SK-N-SH treated with all-trans-retinoic acid at 6 μM for 48 hours (cell line): ENCODE measurements at regions not wholly inside any gene's neighbourhood (a gene's known extent, or its start where the extent isn't known, plus 50 kb on each side); places are given as distances from the start of the nearest gene placed in this dataset.

ENCODE experiments used
- ATAC-seq: fragments of 200-7000 bp; cut with Tn5 transposase; 3 replicates; pipeline ENCODE4 v1.9.1; 2020; ENCODE audit warnings: mild to moderate bottlenecking, moderate library complexity
- ARNTL ChIP-seq: fragments of 450-650 bp; formaldehyde crosslinking; IDR thresholded peaks from 2 replicates; pipeline ENCODE4 v1.5.0; 2020; ENCODE audit warnings: low read depth, mild to moderate bottlenecking, moderate library complexity, borderline replicate concordance
- BACH2 ChIP-seq: fragments of 250-450 bp; sonication (Bioruptor Pico); IDR thresholded peaks from 2 replicates; pipeline ENCODE4 v1.9.0; 2021; ENCODE audit warnings: mild to moderate bottlenecking, borderline replicate concordance
- ESRRG ChIP-seq: fragments of 250-450 bp; sonication (Bioruptor Pico); IDR thresholded peaks from 2 replicates; pipeline ENCODE4 v1.6.1; 2021; ENCODE audit warnings: mild to moderate bottlenecking
- GLIS3 ChIP-seq: fragments of 250-450 bp; sonication (Bioruptor Pico); IDR thresholded peaks from 2 replicates; pipeline ENCODE4 v1.5.0; 2020; ENCODE audit warnings: mild to moderate bottlenecking, moderate library complexity
- ISL1 ChIP-seq: fragments of 250-450 bp; sonication (Bioruptor Pico); IDR thresholded peaks from 2 replicates; pipeline ENCODE4 v2.1.2; 2022; ENCODE audit warnings: mild to moderate bottlenecking, moderate library complexity
- OSR1 ChIP-seq: fragments of 250-450 bp; sonication (Bioruptor Pico); IDR thresholded peaks from 2 replicates; pipeline ENCODE4 v1.8.0; 2022; ENCODE audit warnings: moderate library complexity, mild to moderate bottlenecking, inconsistent platforms
- PPARA ChIP-seq: fragments of 250-450 bp; sonication (Bioruptor Pico); IDR thresholded peaks from 2 replicates; pipeline ENCODE4 v1.5.0; 2020; ENCODE audit warnings: mild to moderate bottlenecking, borderline replicate concordance
- RARB ChIP-seq: fragments of 250-450 bp; sonication (Bioruptor Pico); IDR thresholded peaks from 2 replicates; pipeline ENCODE4 v1.8.0; 2021; ENCODE audit warnings: mild to moderate bottlenecking, moderate library complexity
- SNAI2 ChIP-seq: fragments of 250-450 bp; sonication (Bioruptor Pico); IDR thresholded peaks from 2 replicates; pipeline ENCODE4 v1.5.0; 2020; ENCODE audit warnings: mild to moderate bottlenecking, moderate library complexity
- TCF4 ChIP-seq: fragments of 250-450 bp; sonication (Bioruptor Pico); IDR thresholded peaks from 2 replicates; pipeline ENCODE4 v1.8.0; 2021; ENCODE audit warnings: mild to moderate bottlenecking, moderate library complexity, borderline replicate concordance
- TOX ChIP-seq: fragments of 250-450 bp; sonication (Bioruptor Pico); IDR thresholded peaks from 2 replicates; pipeline ENCODE4 v1.8.0; 2021; ENCODE audit warnings: mild to moderate bottlenecking, moderate library complexity, borderline replicate concordance
- ZC3H10 ChIP-seq: fragments of 250-450 bp; sonication (Bioruptor Pico); IDR thresholded peaks from 2 replicates; pipeline ENCODE4 v1.5.1; 2021; ENCODE audit warnings: mild to moderate bottlenecking, moderate library complexity
- ZFP3 ChIP-seq: fragments of 250-450 bp; sonication (Bioruptor Pico); IDR thresholded peaks from 2 replicates; pipeline ENCODE4 v1.5.0; 2020; ENCODE audit warnings: mild to moderate bottlenecking, moderate library complexity
- ZNF565 ChIP-seq: fragments of 450-650 bp; formaldehyde crosslinking; conservative IDR thresholded peaks from 2 replicates; pipeline ENCODE4 v1.5.0; 2020; ENCODE audit warnings: low read depth, mild to moderate bottlenecking, moderate library complexity
- ZNF70 ChIP-seq: fragments of 450-650 bp; formaldehyde crosslinking; IDR thresholded peaks from 2 replicates; pipeline ENCODE4 v1.5.0; 2020; ENCODE audit warnings: mild to moderate bottlenecking, moderate library complexity
- ZNF8 ChIP-seq: fragments of 450-650 bp; formaldehyde crosslinking; IDR thresholded peaks from 2 replicates; pipeline ENCODE4 v1.5.0; 2020; ENCODE audit warnings: mild to moderate bottlenecking, moderate library complexity
- TF ChIP-seq, protein P1 (sequence below): fragments of 250-450 bp; sonication (Bioruptor Pico); IDR thresholded peaks from 2 replicates; pipeline ENCODE4 v1.8.0; 2021; ENCODE audit warnings: low read depth, mild to moderate bottlenecking, moderate library complexity, borderline replicate concordance
- TF ChIP-seq, protein P2 (sequence below): fragments of 250-450 bp; sonication (Bioruptor Pico); IDR thresholded peaks from 2 replicates; pipeline ENCODE4 v1.8.0; 2020; ENCODE audit warnings: mild to moderate bottlenecking, moderate library complexity, borderline replicate concordance
- TF ChIP-seq, protein P3 (sequence below): fragments of 250-450 bp; sonication (Bioruptor Pico); IDR thresholded peaks from 2 replicates; pipeline ENCODE4 v1.5.0; 2020; ENCODE audit warnings: mild to moderate bottlenecking, moderate library complexity
- TF ChIP-seq, protein P4 (sequence below): fragments of 250-450 bp; sonication (Bioruptor Pico); IDR thresholded peaks from 2 replicates; pipeline ENCODE4 v1.5.1; 2020; ENCODE audit warnings: low read depth, mild to moderate bottlenecking, moderate library complexity

DNA sequence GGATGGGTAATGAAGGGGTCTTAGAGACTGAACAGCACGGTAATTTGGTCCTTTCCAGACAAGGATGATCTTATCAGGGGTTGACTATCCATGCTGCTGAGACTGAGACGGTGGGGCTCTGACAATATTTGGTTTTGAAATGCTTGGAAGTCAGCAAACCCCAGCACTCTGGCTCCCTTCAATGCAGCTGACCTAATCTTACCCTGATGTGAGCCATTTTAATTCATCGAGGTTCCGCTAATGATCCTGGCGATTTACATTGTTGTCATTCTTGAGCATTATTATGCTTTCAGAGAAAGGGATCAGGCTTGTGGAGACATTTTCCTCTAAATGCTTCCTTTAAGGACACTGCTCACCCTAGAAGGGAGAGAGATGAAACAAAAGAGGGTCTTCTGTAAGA lies 114.6 kb upstream of the BMPER start (continued):
- TF ChIP-seq, protein P1, sequence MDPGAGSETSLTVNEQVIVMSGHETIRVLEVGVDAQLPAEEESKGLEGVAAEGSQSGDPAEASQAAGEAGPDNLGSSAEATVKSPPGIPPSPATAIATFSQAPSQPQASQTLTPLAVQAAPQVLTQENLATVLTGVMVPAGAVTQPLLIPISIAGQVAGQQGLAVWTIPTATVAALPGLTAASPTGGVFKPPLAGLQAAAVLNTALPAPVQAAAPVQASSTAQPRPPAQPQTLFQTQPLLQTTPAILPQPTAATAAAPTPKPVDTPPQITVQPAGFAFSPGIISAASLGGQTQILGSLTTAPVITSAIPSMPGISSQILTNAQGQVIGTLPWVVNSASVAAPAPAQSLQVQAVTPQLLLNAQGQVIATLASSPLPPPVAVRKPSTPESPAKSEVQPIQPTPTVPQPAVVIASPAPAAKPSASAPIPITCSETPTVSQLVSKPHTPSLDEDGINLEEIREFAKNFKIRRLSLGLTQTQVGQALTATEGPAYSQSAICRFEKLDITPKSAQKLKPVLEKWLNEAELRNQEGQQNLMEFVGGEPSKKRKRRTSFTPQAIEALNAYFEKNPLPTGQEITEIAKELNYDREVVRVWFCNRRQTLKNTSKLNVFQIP (CRISPR knock-in tag), result no peak
- TF ChIP-seq RARB, result no peak

DNA sequence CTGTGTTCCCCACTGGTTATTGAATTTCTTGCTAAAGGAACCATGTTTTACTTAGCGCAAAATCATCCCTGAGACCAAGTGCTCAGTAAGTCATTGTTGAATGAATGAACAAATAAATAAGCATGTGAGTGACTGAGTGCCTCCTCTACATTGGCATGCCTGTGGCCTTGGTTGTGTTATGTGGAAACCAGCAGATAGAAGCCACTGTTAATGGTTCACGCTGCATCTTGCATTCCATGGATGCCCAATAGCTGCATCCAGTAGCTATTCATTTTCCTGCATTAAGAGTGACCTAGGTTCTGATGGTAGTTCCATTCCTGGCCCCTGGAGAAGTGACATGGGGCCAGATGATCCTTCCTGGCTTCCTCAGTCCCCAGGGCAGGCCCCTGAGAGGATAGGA lies 113.3 kb upstream of the BMPER start:
- no peak for TF ChIP-seq BACH2 (CRISPR knock-in tag)
- no peak for TF ChIP-seq TOX
- no peak for TF ChIP-seq OSR1 (CRISPR knock-in tag)
- TF ChIP-seq ZC3H10 (CRISPR knock-in tag), result no peak
- no peak for TF ChIP-seq ZNF565 (CRISPR knock-in tag)
- no peak for TF ChIP-seq SNAI2 (CRISPR knock-in tag)
- TF ChIP-seq, protein P2, sequence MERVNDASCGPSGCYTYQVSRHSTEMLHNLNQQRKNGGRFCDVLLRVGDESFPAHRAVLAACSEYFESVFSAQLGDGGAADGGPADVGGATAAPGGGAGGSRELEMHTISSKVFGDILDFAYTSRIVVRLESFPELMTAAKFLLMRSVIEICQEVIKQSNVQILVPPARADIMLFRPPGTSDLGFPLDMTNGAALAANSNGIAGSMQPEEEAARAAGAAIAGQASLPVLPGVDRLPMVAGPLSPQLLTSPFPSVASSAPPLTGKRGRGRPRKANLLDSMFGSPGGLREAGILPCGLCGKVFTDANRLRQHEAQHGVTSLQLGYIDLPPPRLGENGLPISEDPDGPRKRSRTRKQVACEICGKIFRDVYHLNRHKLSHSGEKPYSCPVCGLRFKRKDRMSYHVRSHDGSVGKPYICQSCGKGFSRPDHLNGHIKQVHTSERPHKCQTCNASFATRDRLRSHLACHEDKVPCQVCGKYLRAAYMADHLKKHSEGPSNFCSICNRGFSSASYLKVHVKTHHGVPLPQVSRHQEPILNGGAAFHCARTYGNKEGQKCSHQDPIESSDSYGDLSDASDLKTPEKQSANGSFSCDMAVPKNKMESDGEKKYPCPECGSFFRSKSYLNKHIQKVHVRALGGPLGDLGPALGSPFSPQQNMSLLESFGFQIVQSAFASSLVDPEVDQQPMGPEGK (CRISPR knock-in tag), result no peak
- TF ChIP-seq, protein P3, sequence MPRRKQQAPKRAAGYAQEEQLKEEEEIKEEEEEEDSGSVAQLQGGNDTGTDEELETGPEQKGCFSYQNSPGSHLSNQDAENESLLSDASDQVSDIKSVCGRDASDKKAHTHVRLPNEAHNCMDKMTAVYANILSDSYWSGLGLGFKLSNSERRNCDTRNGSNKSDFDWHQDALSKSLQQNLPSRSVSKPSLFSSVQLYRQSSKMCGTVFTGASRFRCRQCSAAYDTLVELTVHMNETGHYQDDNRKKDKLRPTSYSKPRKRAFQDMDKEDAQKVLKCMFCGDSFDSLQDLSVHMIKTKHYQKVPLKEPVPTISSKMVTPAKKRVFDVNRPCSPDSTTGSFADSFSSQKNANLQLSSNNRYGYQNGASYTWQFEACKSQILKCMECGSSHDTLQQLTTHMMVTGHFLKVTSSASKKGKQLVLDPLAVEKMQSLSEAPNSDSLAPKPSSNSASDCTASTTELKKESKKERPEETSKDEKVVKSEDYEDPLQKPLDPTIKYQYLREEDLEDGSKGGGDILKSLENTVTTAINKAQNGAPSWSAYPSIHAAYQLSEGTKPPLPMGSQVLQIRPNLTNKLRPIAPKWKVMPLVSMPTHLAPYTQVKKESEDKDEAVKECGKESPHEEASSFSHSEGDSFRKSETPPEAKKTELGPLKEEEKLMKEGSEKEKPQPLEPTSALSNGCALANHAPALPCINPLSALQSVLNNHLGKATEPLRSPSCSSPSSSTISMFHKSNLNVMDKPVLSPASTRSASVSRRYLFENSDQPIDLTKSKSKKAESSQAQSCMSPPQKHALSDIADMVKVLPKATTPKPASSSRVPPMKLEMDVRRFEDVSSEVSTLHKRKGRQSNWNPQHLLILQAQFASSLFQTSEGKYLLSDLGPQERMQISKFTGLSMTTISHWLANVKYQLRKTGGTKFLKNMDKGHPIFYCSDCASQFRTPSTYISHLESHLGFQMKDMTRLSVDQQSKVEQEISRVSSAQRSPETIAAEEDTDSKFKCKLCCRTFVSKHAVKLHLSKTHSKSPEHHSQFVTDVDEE (CRISPR knock-in tag), result no peak
- TF ChIP-seq PPARA (CRISPR knock-in tag), result no peak
- no peak for TF ChIP-seq ZNF8 (CRISPR knock-in tag)
- TF ChIP-seq, protein P4, sequence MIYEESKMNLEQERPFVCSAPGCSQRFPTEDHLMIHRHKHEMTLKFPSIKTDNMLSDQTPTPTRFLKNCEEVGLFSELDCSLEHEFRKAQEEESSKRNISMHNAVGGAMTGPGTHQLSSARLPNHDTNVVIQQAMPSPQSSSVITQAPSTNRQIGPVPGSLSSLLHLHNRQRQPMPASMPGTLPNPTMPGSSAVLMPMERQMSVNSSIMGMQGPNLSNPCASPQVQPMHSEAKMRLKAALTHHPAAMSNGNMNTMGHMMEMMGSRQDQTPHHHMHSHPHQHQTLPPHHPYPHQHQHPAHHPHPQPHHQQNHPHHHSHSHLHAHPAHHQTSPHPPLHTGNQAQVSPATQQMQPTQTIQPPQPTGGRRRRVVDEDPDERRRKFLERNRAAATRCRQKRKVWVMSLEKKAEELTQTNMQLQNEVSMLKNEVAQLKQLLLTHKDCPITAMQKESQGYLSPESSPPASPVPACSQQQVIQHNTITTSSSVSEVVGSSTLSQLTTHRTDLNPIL (CRISPR knock-in tag), result no peak
- no peak for TF ChIP-seq GLIS3 (CRISPR knock-in tag)
- TF ChIP-seq ZFP3 (CRISPR knock-in tag), result no peak
- no peak for TF ChIP-seq ZNF70 (CRISPR knock-in tag)
- no peak for TF ChIP-seq ARNTL (CRISPR knock-in tag)
- TF ChIP-seq, all 23 proteins: peak for 0
- ATAC-seq, result no peak

DNA sequence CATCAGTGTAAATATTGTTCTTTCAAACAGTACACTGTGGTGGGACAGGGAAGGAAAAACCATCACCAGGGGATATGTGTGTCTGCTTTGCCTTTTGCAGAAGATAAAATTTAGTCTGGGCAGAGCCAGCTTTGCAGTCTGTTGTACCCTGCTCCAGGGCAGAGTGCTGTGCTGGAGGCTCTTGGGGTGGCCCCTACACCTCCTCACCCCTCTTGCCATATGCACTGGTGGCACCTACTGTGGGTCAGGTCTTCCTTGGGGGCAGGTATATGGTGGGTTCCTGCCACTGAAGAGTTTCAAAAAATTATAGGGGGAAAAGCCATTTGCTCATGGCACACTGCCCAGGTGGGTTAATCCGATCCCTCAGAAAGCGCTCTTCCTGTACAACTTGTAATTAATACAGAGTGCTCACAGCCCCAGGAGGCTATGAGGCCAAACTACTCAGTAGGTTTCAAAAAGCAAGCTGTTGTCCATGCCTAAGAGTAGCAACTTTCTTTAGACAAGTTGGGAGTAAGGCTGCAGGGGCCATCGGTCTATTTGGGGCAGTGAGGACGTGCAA lies 112.7 kb upstream of the BMPER start:
- no peak; the same call in 1 of the 3 replicates for ATAC-seq
- no peak for TF ChIP-seq ISL1
- TF ChIP-seq, protein P2 (CRISPR knock-in tag), result no peak
- TF ChIP-seq ZFP3 (CRISPR knock-in tag), result no peak
- no peak for TF ChIP-seq ESRRG (CRISPR knock-in tag)
- no peak for TF ChIP-seq GLIS3 (CRISPR knock-in tag)
- no peak for TF ChIP-seq ZC3H10 (CRISPR knock-in tag)
- TF ChIP-seq RARB, result no peak

DNA sequence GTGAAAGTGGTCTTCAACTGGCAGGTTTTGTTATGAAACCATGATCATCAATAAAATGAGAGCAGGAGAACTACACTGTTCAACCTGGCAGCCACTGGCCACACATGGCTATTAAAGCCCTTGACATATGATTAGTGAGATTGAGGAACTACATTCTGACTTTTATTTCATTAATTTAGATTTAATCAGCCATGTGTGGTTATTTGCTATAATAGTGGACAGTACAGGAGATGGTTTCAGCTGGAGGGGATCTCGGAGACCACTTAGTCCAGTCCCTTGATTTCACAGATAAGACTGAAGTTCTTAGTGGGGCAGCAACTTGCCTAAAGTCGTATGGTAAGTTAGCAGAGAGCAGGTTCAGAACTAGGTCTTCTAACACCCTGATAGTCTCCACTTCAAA lies 111.7 kb upstream of the BMPER start:
- no peak; the same call in 2 of the 3 replicates for ATAC-seq
- TF ChIP-seq, protein P2 (CRISPR knock-in tag), result no peak
- TF ChIP-seq OSR1 (CRISPR knock-in tag) (no peak), GLIS3 (CRISPR knock-in tag) (no peak), ZFP3 (CRISPR knock-in tag) (no peak), ZNF70 (CRISPR knock-in tag) (peak; percentile 78; the same call in 1 of the 2 replicates), ISL1 (no peak), TCF4 (CRISPR knock-in tag) (peak; percentile 73), RARB (no peak)
- TF ChIP-seq, protein P3 (CRISPR knock-in tag), result peak; percentile 76
